H4 (cell line): ENCODE measurements at regions not wholly inside any gene's neighbourhood (a gene's known extent, or its start where the extent isn't known, plus 50 kb on each side); places are given as distances from the start of the nearest gene placed in this dataset.

ENCODE experiments used
- DNase-seq: peaks from one replicate; pipeline ENCODE4 v3.0.0-alpha.2; 2015; ENCODE audit warnings: low spot score

- no peak for DNase-seq
Observed at GRCh38 chr19:16000024-16000663, 51.3 kb downstream of the OR10H4 start.

GRCh38 chr19:16001481-16002312, 52.9 kb downstream of the OR10H4 start:
- peak; percentile 62 for DNase-seq

- no peak for DNase-seq
Observed at GRCh38 chr19:16002406-16003384, 53.9 kb downstream of the OR10H4 start.

DNA sequence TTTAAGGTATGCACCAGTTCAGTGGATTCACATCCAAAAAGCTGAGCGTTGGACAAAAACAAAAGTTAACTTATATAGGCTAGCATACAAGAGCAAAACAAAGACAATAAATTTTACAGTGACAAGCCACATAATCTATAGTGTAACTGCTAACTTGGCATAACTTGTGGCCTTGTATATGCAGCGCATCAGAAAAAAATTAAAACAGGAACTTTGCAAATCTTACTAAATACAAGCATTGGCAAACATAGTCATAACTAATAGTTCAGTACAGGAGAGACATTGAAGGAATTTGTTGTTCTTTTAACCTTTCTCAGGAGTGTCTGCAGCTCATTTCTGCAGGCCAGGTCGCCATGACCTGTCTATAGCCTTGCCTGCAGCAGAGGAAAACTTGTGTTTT, 54.6 kb downstream of the OR10H4 start:
- DNase-seq, result no peak

- no peak for DNase-seq
Observed at GRCh38 chr19:16005925-16006324, 57.1 kb downstream of the OR10H4 start.

DNA sequence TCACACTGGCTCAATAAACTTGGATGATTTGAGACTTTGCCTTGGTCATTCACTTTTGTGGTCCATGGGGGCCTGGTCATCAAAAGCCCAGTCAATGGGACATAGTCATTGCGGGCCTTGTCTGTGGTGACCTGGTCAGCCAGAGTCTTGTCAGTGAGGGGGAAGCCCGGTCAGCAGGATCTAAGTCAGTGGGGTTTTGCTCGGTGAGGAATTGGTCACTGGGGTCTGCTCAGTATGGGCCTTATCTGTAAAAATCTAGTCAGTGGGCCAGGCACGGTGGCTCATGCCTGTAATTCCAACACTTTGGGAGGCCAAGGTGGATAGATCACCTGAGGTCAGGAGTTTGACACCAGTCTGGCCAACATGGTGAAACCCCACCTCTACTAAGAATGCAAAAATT, 63.7 kb upstream of the TPM4 start:
- DNase-seq, result no peak

DNA sequence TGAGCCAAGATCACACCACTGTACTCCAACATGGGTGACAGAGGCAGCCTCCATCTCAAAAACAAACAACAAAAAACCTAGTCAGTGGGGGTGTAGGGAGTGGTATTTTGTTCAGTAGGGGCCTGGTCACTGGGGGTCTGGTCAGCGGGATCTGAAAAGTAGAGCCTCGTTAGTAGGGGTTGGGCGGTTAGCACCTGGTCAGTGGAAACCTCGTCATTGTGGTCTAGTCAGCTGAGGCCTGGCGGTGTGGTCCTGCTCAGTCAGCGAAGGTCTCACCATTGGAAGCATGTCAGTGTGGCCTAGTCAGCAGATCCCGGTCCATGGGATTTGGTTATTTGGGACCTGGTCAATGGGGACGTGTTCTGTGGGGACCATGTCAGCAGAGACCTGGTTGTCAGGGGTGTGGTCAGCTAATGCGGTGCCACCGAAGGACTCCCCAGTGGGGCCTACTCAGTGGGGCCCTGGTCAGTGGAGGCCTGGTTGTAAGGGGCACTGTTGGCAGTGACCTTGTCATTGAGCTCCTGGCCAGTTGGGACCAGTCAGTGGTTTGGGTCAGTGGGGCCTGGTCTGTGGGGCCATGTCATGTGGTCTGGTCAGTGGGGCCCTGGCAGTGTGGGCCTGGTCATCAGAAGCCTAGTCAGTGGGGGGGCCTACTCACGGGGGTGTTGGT, 63.0 kb upstream of the TPM4 start:
- DNase-seq, result no peak

DNA sequence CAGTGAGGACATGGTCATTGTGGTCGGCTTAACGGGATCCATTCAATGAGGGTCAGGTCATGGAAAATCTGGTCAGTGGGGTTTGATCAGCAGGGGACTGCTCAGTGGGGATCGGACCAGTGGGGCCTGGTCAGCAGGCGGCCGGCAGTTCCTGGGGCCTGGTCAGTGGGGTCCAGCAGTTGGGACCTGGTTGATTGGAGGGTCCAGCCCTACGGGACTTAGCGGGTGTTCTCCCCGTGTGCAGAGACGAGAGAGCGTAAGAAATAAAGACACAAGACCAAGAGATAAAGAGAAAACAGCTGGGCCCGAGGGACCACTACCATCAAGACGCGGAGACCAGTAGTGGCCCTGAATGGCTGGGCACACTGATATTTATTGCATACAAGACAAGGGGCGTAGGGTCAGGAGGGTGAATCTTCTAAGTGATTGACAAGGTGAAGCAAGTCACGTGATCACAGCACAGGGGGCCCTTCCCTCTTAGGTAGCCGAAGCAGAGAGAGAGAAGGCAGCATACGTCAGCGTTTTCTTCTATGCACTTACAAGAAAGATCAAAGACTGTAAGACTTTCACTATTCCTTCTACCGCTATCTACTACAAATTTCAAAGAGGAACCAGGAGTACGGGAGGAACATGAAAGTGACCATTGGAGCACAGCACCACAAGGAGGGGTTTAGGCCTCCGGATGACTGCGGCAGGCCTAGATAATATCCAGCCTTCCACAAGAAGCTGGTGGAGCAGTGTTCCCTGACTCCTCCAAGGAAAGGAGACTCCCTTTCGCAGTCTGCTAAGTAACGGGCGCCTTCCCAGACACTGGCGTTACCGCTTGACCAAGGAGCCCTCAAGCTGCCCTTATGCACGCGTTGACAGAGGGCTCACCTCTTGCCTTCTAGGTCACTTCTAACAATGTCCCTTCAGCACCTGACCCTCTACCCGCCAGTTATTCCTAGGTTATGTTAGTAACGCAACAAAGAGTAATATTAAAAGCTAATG, 62.1 kb upstream of the TPM4 start:
- no peak for DNase-seq

DNA sequence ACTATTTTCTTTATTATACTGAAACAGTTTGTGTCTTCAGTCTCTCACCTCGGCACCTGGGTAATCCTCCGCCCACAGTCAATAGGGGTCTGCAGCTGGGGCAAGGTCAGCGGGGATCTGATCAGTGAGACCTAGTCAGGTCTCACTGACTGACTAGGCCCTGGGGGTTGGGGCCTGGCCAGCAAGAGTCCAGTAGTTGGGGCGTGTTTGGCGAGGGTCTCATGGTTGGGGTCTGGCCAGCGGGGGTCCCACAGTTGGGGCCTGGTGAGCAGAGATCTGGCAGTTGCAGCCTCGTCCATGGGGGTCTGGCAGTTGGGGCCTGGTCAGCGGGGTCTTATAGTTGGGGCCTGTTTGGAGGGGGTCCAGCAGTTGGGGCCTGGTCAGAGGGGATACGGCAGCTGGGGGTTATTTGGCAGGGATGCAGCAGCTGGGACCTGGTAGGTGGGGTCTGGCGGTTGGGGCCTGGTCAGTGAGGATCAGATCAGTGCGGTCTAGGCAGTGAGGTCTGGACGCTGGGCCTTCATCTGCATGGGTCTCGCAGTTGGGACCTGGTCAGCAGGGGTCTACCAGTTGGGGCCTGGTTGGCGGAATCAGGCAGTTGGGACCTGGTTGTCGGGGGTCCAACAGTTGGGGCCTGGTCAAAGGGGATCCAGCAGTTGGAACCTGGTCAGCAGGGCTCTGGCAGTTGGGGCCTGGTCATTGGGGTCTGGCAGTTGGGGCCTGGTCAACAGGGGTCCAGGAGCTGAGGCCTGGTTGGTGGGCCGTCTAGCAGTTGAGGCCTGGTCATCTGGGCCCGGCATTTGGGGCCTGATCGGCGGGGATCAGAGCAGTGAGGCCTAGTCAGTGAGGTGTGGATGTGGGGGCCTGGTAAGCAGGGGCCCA, 61.1 kb upstream of the TPM4 start:
- no peak for DNase-seq

DNA sequence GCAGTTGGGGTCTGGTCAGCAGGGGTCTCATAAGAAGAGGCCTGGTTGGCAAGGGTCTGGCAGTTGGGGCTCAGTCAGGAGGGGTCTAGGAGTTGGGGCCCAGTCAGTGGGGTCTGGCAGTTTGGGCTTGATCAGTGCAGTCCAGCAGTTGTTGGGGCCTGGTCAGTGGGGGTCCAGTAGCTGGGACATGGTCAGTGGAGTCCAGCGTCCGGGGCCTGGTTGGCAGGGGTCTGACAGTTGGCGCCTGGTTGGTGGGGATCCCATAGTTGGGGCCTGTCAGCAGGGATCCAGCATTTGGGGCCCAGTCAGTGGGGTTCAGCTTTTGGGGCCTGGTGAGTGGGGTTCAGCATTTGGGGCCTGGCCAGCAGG, 60.5 kb upstream of the TPM4 start:
- no peak for DNase-seq

DNA sequence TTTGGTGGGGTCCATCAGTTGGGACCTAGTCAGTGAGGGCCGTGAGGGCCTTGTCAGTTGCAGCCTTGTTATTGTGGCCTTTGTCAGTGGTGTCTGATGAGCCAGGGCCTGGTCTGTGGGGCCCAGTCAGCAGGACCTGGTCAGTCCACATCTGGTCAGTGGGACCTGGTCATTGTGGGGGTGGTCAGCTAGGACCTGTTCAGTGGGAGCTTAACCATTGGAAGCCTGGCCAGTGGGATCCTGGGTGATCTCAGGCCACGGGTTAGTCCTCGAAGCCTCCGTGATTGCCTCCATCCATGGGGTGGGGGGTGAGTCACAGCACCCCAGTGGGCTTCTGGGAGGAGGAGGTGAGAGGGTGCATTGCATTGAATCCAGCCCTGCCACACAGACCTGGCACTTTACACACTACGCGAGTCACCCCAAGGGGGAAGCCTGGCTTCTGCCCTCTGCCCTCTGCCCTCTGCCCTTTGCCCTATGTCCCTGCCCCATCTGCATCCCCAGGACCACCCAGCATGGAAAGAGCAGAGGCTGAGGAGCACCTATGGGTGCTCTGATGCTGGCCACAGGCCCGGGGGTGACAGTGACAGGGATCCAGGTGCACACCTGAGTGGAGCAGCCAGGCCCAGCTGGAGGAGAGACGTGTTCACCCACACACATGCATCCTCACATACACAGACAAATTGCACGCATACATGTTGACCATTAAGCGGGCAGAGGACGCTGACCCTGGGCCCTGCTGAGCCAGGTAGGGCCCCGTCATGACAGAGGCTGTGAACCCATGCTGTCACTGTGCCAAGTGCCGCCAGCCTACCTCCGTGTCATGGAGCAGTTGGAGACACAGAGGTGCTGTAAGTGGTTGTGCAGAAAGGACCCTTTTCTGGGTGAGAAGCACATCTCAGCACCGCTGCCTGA, 59.8 kb upstream of the TPM4 start:
- DNase-seq, result no peak

GRCh38 chr19:16017138-16017490, 59.2 kb upstream of the TPM4 start:
- no peak for DNase-seq

DNA sequence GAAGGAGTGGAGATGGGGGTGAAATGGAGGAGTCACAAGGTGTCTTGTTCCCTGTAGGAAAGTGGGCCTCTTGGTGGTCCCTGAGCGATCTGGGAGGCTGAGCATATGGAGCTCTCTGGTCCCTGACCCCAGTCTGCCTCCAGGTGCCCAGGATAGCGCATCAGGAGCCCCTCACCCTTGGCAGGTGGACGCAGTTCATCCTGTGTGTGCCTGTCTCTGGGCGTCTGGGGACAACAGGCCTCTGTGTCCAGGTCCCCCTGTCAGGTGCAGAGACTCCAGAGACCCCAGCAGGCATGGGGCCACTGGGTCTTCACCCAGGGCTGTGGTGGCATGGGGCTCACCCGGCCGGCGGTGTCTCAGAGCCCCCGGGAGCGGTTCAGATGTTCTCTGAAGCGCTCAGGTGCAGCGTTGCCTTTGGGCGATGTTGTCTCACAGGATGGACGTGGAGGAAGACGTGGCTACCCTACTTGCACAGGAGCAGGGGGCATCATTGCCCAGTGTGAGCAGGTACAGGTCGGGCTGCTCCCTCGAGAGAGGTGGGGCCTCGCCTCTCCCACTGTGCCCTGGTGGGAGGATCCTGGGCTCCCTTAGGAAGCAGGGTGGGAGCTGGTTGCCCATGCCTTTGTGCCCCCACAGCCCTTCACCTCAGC, 58.1 kb upstream of the TPM4 start:
- no peak for DNase-seq

GRCh38 chr19:16018801-16019551, 57.3 kb upstream of the TPM4 start:
- no peak for DNase-seq

DNA sequence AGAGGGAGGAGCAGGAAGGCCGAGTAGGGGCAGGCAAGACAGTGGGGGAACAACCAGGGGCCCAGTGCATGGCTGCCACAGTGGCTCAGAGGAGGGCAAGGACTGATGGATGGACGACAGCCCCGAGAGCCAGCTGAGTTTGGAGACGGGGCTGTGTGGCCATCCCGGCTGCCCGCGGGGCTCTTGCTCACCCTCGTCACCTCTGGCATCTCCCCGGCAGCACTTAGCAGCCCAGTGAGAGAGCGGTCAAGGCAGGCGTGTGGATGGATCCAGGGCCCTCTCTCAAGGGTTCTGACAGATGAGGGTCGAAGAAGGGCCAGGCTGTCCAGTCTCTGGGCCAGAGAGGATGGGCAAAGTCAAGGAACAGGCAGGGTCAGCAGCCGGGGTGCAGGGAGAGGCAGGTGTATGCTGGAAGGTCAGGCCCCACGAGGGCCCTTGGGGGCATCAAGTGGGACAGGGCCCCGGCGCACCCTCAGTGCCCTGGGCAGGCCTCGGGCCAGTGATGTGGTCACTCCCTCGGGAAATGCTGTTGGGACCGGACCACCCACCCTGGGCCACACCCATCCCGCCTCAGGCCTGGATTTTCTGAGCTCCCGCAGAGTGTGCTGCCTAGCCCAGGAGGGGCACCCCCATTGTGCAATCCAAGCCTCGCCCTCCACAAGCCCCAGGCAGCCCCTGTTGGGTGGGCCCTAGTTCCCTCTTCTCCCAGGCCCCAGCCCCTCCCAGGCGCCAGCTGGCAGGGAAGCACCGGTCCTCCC, 56.4 kb upstream of the TPM4 start:
- DNase-seq, result no peak

GRCh38 chr19:16021796-16022195, 54.5 kb upstream of the TPM4 start:
- DNase-seq, result no peak

DNA sequence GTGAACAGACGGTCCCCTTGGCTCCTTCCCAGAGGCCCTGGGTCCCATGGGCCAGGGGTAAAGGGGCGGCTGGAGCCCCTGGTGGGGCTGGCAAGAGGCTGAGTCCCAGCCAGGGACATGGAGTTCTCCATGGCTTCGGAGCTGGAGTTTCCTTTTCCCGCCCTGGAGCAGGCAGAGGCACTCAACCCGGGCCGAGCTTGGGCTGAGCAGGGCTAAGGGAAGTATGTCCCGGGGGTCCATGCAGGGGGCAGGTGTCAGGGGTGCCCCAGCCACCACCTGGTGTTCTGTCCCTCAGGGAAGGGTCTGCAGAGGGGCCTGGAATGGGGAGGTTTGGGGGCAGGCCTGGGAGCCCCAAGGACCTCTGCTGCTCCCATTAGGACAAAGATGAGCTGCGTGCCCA, 54.0 kb upstream of the TPM4 start:
- no peak for DNase-seq
